GM21786 (cell line): ENCODE measurements at regions not wholly inside any gene's neighbourhood (a gene's known extent, or its start where the extent isn't known, plus 50 kb on each side); places are given as distances from the start of the nearest gene placed in this dataset.
A peak's percentile ranks its signal among the peaks of the same experiment; 100 is the strongest.

Experiments used
- ATAC-seq: cut with Tn5 transposase; IDR thresholded peaks from one replicate; pipeline ENCODE4 v1.9.1; 2021; ENCODE audit not compliant: unreplicated experiment

DNA sequence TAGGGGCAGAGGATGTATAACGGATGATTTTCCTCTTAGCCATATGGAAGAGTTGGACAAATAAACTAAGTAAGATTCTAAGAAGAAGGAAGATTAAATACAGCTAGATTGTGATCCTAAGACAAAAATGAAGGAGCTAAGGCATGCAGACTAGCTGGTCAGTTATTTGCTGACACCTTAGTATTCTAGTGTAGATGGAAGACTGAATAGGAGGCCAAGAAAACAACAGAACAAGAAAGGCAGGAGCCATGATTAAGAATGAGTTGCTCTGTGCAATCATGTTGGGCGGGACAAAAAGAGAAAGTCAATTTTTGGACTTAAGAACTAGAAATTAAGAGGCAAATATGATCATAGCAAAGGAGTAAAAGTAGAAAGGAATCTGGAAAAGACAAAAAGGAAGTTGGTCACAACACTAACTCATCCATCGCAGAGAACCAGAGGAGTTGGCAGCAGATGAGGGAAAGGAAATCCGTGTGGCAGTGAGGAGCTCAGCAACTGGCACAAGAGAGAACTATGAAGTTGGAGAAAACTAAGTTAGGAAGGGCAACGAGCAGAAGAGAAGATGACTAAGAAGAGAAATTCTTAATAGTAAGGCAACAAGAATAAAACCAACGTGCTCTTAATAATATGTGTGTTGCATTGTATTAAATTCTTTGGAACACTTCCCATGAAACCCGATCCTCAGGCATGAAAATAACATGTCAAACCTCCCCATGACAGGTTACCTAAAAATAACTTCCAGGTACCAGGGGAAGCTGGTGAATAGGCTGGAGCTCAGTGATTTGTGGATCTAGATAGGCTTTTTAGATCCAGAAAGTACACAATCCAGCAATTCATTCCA, 234.4 kb downstream of the LTN1 start:
- no peak for ATAC-seq

GRCh38 chr21:28754862-28755261, 237.8 kb downstream of the LTN1 start:
- ATAC-seq = no peak

- ATAC-seq = no peak
These were observed 238.5 kb downstream of the LTN1 start for GRCh38 chr21:28754127-28754611.

- ATAC-seq = no peak
These were observed 240.5 kb downstream of the LTN1 start for GRCh38 chr21:28752131-28752530.

GRCh38 chr21:28751176-28751575, 241.5 kb downstream of the LTN1 start:
- no peak for ATAC-seq

DNA sequence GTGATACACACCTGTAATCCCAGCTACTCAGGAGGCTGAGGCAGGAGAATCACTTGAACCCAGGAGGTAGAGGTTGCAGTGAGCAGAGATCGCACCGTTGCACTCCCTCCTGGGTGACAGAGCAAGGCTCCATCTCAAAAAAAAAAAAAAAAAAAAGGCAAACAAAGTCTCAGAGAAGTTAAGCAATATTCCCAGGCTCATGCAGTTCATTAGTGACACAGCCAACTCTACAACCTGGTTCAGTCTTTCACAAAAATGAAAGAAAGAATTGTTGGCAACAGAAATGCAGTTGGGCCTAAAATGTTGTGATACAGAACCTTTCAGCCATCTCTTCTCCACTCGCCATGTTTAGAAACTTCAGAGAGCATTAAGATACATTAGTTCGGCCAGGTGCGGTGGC, 242.1 kb downstream of the LTN1 start:
- no peak for ATAC-seq

GRCh38 chr21:28749536-28749935, 243.1 kb downstream of the LTN1 start:
- no peak for ATAC-seq

- no peak for ATAC-seq
These were observed 245.2 kb downstream of the LTN1 start for GRCh38 chr21:28747464-28747863.

- ATAC-seq = no peak
These were observed 246.5 kb downstream of the LTN1 start for GRCh38 chr21:28746166-28746565.

- ATAC-seq = peak; percentile 90
These were observed 247.3 kb downstream of the LTN1 start for GRCh38 chr21:28745131-28746016.

GRCh38 chr21:28743723-28744122, 249.0 kb downstream of the LTN1 start:
- ATAC-seq = no peak

DNA sequence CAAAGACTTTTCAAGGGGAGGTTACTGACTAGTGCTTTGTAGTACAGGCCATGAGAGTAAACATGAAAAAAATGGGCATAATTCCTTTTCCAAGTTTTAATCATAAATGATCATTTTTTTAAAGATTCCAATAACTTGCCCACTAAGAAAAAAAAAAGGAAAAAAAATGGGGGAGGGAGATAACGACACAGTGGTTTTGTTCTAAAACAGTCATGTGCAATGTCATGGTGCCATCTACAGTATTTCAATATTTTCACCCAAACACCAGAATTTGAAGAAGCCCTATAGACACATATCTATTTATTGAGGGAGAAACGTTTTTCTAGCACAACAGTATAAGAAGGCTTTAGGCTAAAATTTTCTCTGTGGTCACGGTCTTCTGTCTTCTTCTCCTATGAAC, 250.2 kb downstream of the LTN1 start:
- ATAC-seq = no peak

GRCh38 chr21:28740125-28740524, 252.6 kb downstream of the LTN1 start:
- no peak for ATAC-seq

DNA sequence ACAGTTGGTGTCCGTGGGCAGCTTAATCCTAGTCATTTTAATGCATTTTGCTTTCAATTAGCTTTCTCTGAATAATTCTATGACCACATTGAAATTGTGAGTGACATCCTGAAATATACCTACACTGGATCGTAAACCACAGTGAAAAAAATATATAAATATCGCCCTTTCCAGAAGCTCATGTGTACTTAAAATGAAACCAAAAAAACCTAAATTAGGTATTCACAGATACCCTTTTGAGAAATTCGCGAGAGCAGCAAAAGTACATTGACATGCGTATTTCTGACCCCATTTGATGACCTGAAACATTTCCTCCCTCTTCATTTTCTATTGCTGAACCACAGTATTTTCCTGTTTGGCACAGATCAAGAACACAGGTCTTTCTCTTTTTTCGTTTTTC, 253.8 kb downstream of the LTN1 start:
- ATAC-seq = no peak

- ATAC-seq = no peak
These were observed 254.3 kb downstream of the LTN1 start for GRCh38 chr21:28738420-28738704.

DNA sequence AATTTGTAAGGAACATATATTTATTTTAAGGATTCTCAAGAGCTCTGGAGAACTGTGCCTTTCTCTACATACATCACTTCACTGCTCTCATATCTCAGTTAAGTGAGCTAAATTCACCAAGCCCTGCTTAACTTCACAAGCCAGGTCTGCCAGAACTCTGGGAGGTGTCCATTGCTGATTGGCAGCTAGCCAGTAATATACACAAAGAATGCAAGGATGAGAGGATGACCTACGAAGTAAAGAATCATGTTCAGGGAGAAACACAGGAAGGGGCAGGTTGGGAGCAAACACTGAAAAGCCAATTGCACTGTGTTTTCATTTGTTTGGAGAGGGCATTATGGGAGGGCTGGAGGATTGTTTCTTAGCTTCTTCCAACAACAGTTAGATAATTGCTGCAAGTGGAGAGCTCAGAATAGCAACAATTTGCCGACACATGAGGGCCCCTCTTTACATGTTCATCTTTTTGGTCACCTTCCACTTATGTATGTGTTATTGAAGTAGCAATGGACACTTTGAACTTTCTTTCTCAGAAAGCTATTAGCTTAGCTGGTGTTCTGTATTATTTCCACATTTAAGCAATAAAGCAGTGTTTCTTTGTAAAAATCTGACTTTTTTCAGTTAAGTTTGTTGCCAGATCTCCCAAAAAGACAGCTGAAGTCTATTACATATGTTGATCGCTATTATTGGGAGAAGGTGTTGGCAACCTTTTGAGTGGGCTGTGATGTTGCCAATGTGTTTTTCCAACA, 254.8 kb downstream of the LTN1 start:
- no peak for ATAC-seq

- no peak for ATAC-seq
These were observed 258.0 kb downstream of the LTN1 start for GRCh38 chr21:28734522-28735175.

DNA sequence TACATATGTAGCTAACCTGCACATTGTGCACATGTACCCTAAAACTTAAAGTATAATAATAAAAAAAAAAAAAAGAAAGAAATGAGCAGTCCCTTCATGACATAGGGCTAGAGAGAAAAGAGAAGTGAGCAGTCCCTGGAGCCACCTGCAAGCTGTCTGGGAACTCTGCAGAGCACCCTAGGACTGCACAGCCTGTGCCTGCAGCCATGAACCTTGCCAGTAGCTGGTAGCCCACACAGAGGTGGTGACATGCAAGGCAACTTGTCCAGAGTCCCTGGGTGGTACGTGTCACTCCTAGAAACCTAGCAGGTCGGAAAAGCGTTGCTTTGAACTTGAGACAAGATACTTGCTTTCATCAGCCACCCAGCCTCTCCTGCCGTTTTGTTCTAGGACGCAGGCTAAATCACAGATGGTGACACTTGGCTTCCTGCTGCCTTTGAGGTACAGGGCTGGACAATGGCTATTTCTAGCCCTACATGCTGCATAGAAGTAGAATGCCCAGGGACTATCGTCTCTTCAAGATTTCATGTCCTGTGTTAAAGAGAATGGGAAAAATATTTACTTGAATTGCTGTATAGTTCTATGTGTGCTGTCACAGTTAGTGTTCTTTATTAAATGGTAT, 260.9 kb downstream of the LTN1 start:
- ATAC-seq = no peak

DNA sequence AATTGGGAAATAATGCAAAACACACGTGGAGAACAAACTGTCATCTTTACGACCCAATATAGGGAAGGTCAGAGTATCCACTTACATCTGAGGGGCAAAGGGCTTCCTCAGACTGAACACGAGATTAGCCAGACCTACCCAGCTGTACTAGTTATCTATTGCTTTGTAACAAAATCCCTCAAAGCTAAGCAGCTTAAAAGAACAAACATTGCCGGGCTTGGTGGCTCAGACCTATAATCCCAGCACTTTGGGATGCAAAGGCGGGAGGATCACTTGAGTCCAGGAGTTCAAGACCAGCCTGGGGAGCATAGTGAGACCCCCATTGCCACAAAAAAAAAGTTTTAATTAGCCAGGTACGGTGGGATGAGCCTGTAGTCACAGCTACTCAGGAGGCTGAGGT, 262.8 kb downstream of the LTN1 start:
- ATAC-seq = no peak

DNA sequence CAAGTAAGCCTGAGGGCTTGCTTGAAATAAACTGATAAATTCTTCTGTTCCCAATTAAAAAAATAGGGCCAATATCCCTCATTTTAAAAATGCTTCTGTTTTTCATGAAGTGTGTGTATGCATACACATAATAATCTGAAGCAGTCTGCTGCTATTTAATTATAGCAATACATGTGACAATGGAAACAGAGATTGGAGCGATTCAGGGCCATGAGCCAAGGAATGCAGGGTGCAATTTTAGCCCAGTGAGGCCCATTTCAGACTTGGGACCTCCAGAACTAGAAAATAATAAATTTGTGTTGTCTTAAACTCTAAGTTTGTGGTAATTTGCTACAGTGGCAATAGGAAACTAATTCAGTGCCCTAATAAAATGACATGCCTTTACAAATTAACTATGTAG, 264.9 kb downstream of the LTN1 start:
- no peak for ATAC-seq

GRCh38 chr21:28725396-28725795, 267.3 kb downstream of the LTN1 start:
- no peak for ATAC-seq
